Stimulated activated memory B cell treated with anti-CD40 and anti-IgM and Interleukin-4, amounts not matched to agents 10 μg/mL and 1 μg/mL and 100 μg/mL, for 72 hours (primary cell): ENCODE measurements at regions not wholly inside any gene's neighbourhood (a gene's known extent, or its start where the extent isn't known, plus 50 kb on each side); places are given as distances from the start of the nearest gene placed in this dataset.

Experiments used
- ATAC-seq: fragments of 150-1000 bp; cut with Tn5 transposase; 2 replicates; pipeline ENCODE4 v1.10.0; 2021
- H3K27ac Mint-ChIP-seq: one replicate; pipeline ENCODE4 v1.8.0; 2022; ENCODE audit warnings: mild to moderate bottlenecking, mixed read lengths
- H3K27me3 Mint-ChIP-seq: one replicate; pipeline ENCODE4 v1.8.0; 2022; ENCODE audit warnings: mixed read lengths
- H3K36me3 Mint-ChIP-seq: one replicate; pipeline ENCODE4 v1.8.0; 2022; ENCODE audit warnings: mixed read lengths
- H3K4me1 Mint-ChIP-seq: one replicate; pipeline ENCODE4 v1.8.0; 2022; ENCODE audit warnings: mixed read lengths
- H3K4me3 Mint-ChIP-seq: one replicate; pipeline ENCODE4 v1.8.0; 2022; ENCODE audit warnings: mild to moderate bottlenecking, moderate library complexity, mixed read lengths
- H3K9me3 Mint-ChIP-seq: one replicate; pipeline ENCODE4 v1.8.0; 2022; ENCODE audit warnings: mixed read lengths

DNA sequence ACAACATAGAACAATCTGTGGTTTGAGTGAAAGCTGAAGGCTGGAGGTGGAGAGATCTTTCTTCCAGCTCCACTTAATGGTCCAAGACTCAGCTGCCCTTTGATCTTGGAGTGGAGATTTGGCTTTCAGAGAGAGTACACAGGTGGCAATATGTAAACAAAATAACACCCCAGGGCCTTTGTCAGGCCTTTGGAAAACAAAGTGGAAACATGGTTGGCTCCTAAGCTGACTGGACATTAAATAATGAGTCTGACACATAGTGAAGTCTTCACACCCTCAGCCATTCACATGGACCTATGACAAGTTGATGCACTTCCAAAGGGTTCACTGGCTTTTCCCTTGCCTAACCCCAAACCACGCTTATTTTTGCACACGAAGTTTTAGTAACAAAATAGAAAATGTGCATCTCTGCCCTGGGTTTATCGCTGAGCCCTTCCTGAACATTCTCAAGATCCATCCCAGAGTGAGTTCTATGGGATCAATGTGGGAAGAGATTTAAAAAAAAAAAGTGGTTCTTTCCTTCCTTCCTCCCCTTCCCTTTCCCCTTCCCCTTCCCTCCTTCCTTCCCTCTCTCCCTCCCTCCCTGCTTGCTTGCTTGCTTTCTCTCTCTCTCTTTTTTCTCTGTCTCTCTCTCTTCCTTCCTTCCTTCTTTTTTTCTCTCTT, 201.3 kb upstream of the NT5C1B start:
- Mint-ChIP-seq H3K4me1 (no peaks in the 10 kb centered on the region), H3K4me3 (no peak overlapping the region), H3K9me3 (no peaks in the 10 kb centered on the region), H3K36me3 (peaks cover 23% of the 10 kb centered on the region), H3K27ac (no peak overlapping the region), H3K27me3 (no peaks in the 10 kb centered on the region)
- ATAC-seq = no peak

DNA sequence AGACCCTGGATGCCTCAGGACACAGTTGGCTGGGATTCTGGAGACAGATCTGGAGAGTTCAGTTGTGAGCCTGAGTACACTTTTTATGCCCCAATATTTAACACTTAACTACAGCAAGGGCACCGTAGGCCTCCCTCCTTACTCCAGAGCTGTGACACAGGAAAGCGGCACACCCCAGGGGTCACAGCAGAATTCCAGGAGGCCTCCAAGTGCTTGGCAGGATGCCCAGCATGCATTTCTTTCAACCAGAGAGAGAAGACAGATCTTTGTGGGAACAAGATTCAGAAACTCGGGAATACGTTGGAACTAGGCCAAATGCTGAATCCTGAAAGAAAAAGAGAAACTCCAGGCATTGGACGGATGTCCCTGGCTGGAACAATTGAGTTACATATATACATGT, 199.2 kb upstream of the NT5C1B start:
- Mint-ChIP-seq H3K27me3 (no peaks in the 10 kb centered on the region), H3K9me3 (no peaks in the 10 kb centered on the region), H3K4me1 (no peaks in the 10 kb centered on the region), H3K36me3 (peaks cover 28% of the 10 kb centered on the region), H3K27ac (no peak overlapping the region), H3K4me3 (no peak overlapping the region)
- no peak for ATAC-seq

DNA sequence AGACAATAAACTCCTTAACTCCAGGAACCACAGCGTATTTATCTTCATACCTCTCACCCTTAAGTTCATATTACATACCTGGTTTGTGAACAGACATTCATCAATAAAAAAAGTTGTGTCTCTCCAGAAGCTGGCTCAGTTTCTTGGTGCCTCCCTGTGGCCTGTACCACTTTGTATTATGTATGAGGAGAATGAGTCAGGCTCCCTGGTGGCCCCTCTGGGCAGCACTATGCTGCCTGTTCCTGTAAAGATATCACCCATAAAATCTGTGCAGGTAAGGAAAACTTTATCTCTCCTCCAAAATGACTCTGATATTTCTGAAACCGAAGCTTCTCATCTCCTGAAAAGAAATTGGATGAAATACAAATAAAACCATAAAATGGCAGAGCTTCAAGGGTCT, 198.4 kb upstream of the NT5C1B start:
- Mint-ChIP-seq H3K27me3 (no peaks in the 10 kb centered on the region), H3K36me3 (peaks cover 26% of the 10 kb centered on the region), H3K27ac (no peak overlapping the region), H3K4me1 (no peaks in the 10 kb centered on the region), H3K9me3 (no peaks in the 10 kb centered on the region), H3K4me3 (no peak overlapping the region)
- ATAC-seq = no peak

DNA sequence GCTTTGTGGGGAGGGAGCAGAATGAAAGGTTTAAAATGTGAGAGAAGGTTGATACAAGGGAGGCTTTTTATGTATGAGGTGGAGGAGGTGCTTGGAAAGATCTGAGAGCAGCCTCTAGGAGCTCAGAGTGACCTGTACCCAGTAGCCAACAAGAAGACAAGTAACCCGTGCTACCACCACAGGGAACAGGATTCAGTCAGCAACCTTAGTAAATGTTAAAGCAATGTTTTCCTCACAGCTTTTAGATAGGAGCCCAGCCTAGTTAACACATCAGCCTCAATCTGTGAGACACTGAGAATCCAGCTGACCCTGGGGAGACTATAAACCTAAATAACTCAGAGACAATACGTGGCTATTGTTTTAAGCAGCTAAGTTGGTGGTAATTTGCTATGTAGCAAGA, 194.9 kb upstream of the NT5C1B start:
- Mint-ChIP-seq H3K4me1 (no peaks in the 10 kb centered on the region), H3K27ac (no peak overlapping the region), H3K9me3 (no peaks in the 10 kb centered on the region), H3K27me3 (no peaks in the 10 kb centered on the region), H3K36me3 (peaks cover 26% of the 10 kb centered on the region), H3K4me3 (no peak overlapping the region)
- no peak for ATAC-seq

DNA sequence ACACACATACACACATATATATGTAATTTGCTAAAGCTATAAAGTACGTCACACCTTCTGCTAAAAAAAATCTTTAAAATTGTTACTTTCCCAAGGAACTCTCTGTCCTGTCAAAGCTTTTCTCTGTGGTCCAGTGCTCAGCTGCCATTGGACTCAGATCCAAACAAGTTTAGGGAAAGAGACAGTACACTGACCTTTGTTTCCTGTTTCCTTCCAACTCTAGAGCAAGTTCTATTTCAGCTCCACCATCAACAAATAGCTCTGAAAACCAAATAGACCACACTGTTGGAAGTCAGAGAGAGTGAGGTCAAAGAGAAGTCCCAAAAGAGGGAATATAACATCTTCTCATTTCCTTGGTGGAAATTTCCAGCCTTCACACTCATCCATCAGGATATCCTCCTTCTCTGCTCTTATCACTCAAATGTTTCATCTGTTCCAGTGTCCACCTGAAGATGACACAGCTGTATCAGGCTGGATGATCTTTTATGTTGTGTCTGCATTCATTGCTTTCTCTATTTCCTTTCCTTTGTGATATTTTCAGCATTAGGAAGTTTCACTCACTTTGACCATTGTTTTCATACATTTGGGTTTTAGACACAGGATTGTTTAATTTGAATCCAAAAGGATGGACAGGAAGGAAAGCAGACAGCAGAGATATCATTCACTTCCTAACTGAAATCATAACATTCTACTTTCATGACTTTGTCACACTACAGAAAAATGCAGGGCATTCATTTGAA, 192.3 kb upstream of the NT5C1B start:
- Mint-ChIP-seq H3K4me3 (no peak overlapping the region), H3K9me3 (no peaks in the 10 kb centered on the region), H3K27ac (no peak overlapping the region), H3K4me1 (no peaks in the 10 kb centered on the region), H3K36me3 (peaks cover 18% of the 10 kb centered on the region), H3K27me3 (no peaks in the 10 kb centered on the region)
- ATAC-seq = no peak

DNA sequence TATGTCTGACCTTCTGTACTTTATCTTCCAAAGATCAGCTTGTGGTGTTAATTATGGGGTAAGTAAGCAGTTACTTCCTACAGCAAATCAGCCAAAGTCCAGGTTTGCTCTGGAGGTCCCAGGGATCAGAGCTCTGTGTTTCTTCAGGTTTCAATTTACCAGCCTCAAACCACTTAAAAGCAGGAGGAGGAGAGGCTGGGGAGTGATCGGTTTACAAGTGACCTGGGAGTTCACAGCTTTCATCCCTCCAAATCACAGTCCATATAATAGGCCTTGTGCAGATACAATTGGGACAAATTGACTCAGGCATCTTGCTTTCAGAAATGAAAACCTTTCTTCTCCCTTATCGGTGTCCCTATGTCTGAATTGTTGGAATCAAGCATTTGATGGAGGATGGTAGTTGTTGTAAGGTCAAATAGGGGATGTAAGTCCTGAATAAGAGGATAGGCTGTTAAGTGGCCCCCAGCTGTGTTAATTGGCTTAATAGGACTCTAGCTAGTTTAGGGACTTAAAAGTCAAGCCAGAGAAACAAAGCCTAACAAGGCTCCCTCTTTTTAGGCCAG, 188.0 kb upstream of the NT5C1B start:
- no peaks in the 10 kb centered on the region for H3K9me3 Mint-ChIP-seq
- no peaks in the 10 kb centered on the region for H3K36me3 Mint-ChIP-seq
- no peak overlapping the region for H3K4me3 Mint-ChIP-seq
- no peak overlapping the region for H3K27ac Mint-ChIP-seq
- ATAC-seq = no peak
- H3K27me3 Mint-ChIP-seq = no peaks in the 10 kb centered on the region
- H3K4me1 Mint-ChIP-seq = no peaks in the 10 kb centered on the region

DNA sequence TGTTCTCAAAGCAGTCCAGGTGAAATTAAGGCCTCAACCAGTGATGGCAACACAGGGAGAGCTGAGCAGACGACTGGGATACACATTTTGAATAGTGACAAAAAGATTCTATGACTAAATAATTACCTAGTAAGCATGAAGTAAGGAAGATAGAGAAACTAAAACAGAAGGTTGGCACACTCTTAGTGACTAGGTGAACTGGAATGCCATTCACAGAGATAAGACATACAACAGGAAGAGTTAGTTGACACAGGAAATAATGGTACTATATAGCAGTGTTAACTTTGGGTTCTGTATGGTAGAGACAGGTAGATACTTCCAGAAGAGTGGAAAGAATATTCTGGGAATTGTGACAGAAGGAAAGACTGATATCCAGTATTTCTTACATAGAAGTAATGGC, 181.8 kb upstream of the NT5C1B start:
- Mint-ChIP-seq H3K4me1 (no peaks in the 10 kb centered on the region), H3K27ac (no peak overlapping the region), H3K27me3 (no peaks in the 10 kb centered on the region), H3K36me3 (peaks cover 7% of the 10 kb centered on the region), H3K9me3 (peaks cover 6% of the 10 kb centered on the region), H3K4me3 (no peak overlapping the region)
- no peak for ATAC-seq

DNA sequence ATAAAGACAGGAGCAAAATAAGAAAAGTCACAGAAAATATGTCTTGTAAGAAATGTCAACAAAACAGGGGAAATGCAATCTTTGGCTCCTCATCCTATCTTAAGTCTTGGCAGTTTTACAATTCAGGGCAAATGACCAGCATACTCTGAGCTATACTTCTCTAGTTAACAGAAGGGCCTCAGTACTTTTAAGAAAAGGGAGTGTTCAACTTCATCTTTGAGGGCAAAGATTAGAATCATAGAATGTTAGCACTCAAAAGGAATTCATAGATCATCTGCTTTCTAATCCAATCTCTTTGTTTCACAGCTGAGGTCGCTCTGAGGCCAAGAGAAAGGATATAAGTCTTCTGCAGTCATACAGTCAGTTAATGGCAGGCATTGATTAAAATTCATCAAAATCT, 174.0 kb upstream of the NT5C1B start:
- Mint-ChIP-seq H3K9me3 (peaks cover 12% of the 10 kb centered on the region), H3K27ac (no peak overlapping the region), H3K4me3 (no peak overlapping the region), H3K4me1 (no peaks in the 10 kb centered on the region), H3K27me3 (no peaks in the 10 kb centered on the region), H3K36me3 (peaks cover 31% of the 10 kb centered on the region)
- no peak for ATAC-seq

DNA sequence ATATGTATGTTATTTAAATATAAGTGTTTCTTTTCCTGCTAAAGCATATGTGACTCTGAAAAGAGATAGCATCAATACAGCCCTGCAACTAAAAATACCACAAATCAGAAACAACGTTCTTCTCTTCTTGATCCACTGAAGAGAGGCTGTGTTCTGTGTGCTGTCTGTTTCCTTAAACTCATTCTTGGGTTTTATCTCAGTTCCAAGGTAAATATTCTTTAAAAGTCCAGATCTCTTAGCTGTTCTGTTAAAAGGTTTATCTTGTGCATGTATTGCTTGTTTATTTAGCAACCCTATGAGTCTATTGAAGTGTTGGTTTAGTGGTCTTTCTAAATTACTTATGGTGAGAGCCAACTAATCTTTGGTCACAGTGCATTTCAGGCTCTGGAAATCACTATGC, 173.3 kb upstream of the NT5C1B start:
- Mint-ChIP-seq H3K36me3 (peaks cover 27% of the 10 kb centered on the region), H3K4me3 (no peak overlapping the region), H3K27ac (no peak overlapping the region), H3K4me1 (no peaks in the 10 kb centered on the region), H3K27me3 (no peaks in the 10 kb centered on the region), H3K9me3 (peaks cover 10% of the 10 kb centered on the region)
- no peak for ATAC-seq

DNA sequence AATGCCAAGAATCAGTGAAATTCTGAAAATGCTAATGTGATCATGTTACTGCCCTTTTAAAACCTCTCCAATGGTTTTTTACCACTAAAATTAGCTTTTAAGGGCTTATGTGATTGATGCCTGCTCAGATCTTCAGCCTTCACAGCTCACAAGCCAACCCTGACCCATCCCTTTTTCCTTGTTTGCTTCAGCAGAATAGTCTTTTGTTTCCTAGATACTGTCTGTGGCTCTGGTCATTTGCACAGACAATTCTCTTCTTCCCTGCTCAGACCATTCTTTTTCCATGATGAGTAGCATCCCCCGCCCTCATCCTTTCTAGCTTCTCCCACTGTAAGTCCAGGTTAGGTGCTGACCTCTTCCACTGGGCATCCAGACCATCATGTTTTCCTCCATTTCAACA, 164.9 kb upstream of the NT5C1B start:
- Mint-ChIP-seq H3K4me1 (no peaks in the 10 kb centered on the region), H3K27me3 (no peaks in the 10 kb centered on the region), H3K36me3 (peaks cover 4% of the 10 kb centered on the region), H3K9me3 (no peaks in the 10 kb centered on the region), H3K27ac (no peak overlapping the region), H3K4me3 (no peak overlapping the region)
- ATAC-seq = no peak

DNA sequence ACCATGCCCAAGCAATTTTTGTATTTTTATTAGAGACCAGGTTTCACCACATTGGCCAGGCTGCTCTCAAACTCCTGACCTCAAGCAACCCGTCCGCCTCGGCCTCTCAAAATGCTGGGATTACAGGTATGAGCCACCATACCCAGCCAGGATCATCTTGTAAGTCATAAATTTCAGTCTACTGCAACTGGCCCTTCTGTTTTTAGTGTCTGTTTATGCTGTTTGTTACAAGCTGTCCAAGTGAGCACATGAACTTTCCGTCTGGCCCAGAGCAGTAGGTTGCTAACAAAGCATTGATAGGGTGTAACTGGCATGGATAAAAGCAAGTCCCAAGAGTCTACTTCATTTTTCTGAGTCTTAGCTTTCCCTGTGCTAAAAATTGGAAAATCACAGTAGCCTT, 164.4 kb upstream of the NT5C1B start:
- ATAC-seq = no peak
- H3K9me3 Mint-ChIP-seq = no peaks in the 10 kb centered on the region
- H3K27me3 Mint-ChIP-seq = no peaks in the 10 kb centered on the region
- H3K4me3 Mint-ChIP-seq = no peak overlapping the region
- H3K4me1 Mint-ChIP-seq = no peaks in the 10 kb centered on the region
- no peaks in the 10 kb centered on the region for H3K36me3 Mint-ChIP-seq
- H3K27ac Mint-ChIP-seq = no peak overlapping the region

DNA sequence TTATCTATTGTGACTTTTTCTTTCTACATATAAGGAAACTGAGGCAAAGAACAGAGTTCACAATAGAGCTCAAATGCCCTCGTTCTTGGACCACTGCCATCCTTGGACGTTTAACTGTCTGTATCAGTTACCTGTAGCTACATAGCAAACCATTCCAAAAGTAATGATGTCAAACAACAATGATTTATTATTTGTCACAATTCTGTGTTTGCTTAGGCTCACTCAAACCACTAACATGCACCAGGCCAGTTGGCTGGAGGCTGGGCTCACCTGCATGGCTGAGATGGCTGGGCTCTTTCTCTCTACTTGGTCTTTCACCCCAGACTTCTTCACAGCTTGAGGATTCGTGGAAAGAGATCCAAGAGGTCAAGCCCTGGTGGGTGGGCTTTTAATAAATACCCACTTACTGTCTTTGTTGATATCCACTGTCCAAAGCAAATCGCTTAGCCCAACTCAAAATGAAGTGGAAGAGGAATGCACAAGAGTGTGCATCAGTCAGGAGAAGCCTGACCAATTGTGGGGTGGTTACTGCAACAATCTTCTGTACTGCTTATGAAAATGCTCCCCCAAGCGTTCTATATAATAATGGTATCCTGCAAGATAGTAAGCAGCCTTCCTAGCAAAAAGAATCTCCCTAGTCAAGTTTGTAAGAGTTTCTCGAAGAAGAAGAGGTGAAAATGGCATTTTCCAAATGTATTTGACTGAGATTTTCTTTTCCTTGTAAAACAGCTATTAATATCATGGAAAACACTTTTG, 163.5 kb upstream of the NT5C1B start:
- H3K9me3 Mint-ChIP-seq = no peaks in the 10 kb centered on the region
- no peaks in the 10 kb centered on the region for H3K4me1 Mint-ChIP-seq
- no peak for ATAC-seq
- H3K27ac Mint-ChIP-seq = no peak overlapping the region
- H3K36me3 Mint-ChIP-seq = no peaks in the 10 kb centered on the region
- H3K4me3 Mint-ChIP-seq = no peak overlapping the region
- no peaks in the 10 kb centered on the region for H3K27me3 Mint-ChIP-seq

DNA sequence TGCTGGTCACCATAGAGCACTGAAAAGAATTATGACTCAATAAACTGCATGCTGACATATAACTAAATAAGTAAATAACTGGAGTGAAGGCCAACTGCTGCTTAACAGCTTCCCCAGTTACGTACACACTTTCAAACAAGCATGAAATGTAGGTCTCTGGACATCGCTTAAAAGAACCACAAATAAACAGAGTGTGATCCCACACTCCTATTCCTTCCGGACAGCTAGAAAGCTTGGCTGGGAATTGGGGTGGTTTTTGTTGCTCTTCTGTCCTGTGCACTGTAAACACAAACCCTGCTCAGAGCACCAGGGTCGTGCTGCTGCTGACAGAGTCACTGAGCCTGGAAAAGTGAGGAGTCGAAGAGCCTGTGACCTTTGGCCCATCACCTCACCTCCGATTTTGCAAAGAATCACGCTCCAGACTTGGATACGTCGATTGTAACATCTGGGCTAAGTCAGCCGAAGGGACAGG, 162.7 kb upstream of the NT5C1B start:
- ATAC-seq = no peak
- Mint-ChIP-seq H3K4me1 (no peaks in the 10 kb centered on the region), H3K4me3 (no peak overlapping the region), H3K27ac (no peak overlapping the region), H3K27me3 (no peaks in the 10 kb centered on the region), H3K9me3 (no peaks in the 10 kb centered on the region), H3K36me3 (no peaks in the 10 kb centered on the region)

DNA sequence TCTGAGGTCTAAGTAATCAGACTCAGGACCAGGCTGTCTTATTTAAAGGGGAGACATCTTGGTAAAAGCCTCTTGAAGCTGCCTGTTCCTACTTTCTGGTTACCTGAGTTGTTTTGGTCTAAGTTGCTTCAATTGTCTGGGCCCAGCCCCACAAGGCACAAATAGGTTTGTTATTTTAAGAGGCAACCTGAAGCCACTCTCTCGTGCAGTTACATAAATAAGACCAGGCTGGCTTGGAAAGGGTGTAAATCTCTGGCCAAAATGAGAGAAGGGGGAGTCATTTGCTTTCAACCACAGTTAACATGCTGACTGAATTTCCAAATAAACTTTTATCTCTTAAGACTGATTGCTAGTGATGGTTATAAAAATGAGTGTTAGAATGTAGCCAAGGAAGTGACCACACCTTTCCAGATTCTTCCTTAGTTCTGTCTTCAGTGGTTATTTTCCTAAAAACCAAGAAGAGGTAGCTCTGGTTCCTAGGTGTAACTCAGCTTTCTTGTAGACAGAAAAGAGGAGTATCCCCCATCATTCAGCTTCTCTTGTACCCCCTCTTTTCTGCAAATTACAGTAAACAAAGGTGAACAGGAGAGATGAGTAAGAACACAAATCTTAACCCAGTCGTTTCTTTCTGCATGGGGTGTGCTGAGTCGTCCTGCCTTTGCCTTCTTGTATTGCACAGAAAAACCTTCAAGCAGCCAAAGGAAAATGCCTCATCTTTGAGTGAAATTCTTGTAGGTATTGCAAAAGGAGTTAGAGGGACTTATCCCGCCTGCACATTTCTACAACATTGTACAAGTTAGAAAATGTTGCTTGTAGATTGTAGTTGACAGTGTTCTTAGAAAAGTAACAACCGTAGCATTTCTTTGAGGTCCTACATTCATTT, 161.5 kb upstream of the NT5C1B start:
- H3K4me3 Mint-ChIP-seq = no peak overlapping the region
- no peak overlapping the region for H3K27ac Mint-ChIP-seq
- H3K9me3 Mint-ChIP-seq = no peaks in the 10 kb centered on the region
- ATAC-seq = no peak
- no peaks in the 10 kb centered on the region for H3K36me3 Mint-ChIP-seq
- no peaks in the 10 kb centered on the region for H3K4me1 Mint-ChIP-seq
- H3K27me3 Mint-ChIP-seq = no peaks in the 10 kb centered on the region
